ENCODE measurements at regions not wholly inside any gene's neighbourhood (a gene's known extent, or its start where the extent isn't known, plus 50 kb on each side); places are given as distances from the start of the nearest gene placed in this dataset.
"Not testable (repeated sequence)": the region's sequence is repeated elsewhere in the genome, so short reads cannot be mapped to it uniquely, and the experiment has no call there.

DNA sequence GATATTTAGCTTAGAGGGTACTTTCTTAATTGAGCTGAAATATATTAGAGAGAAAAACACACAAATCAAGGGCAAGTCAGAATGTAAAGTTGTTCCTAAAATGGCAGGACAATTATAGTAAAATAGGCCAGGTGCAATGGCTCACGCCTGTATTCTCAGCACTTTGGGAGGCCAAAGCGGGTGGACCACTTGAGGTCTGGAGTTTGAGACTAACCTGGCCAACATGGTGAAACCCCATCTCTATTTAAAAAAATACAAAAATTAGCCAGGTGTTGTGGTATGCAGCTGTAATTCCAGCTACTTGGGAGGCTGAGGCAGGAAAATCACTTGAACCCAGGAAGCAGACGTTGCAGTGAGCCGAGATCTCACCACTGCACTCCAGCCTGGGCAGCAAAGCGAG, 142.9 kb downstream of the GOLGA6L6 start:
- ATAC-seq, H3K9me3 Mint-ChIP-seq, H3K27me3 Mint-ChIP-seq, H3K4me3 Mint-ChIP-seq, H3K36me3 Mint-ChIP-seq, H3K27ac Mint-ChIP-seq, H3K4me1 Mint-ChIP-seq: not testable (repeated sequence)

DNA sequence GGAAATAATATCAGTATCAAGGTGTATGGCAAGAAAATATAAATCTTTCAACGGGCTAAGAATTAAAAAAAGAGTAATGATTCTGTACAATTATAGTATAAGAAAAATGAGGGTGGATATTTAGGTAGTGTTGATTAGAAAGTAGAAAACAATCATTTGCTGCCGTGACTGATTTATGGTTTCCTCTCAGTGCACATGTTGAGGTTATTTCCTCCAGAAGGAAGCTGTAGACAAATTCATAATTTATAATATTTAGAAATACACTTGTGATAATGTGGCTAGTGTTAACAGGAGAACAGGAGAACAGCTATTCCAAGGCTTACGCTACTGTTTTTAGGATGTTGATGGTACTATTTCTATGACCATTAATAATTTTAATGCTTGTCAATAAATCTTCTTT, 153.4 kb downstream of the GOLGA6L6 start:
- not testable (repeated sequence) for ATAC-seq, H3K4me3 Mint-ChIP-seq, H3K36me3 Mint-ChIP-seq, H3K4me1 Mint-ChIP-seq, H3K27me3 Mint-ChIP-seq, H3K27ac Mint-ChIP-seq, H3K9me3 Mint-ChIP-seq

DNA sequence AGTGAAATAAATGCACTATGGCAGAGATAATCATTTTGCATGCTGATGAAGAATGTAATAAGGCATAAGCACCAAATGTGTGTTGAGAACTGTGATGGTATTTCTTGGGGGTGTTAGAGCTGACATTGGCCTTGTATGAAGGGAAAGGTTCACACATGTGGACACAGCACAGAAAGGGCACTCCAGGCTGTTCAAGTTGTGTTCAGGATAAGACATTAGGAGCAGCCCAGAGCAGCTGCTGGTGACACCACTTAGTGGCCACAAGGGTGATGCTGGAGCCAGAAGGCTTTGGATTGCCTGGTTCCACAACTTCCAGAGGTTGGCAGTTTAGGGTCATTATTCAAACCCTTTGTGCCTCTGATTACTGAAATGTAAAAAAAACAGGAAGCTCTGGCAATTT, 155.4 kb downstream of the GOLGA6L6 start:
- ATAC-seq: no peak

DNA sequence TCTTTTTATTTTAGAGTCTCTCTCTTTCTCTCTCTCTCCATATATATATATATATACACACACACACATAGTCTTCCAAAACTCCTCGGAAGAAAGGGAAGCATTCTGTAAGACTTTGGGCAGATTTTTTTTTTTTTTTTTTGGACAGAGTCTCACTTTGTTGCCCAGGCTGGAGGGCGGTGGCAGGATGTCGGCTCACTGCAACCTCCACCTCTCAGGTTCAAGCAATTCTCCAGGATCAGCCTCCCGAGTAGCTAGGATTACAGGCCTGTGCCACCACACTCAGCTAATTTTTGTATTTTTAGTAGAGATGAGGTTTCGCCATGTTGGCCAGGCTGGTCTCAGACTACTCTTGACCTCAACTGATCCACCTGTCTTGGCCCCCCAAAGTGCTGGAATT, 161.4 kb downstream of the GOLGA6L6 start:
- H3K27me3 Mint-ChIP-seq, H3K27ac Mint-ChIP-seq, H3K4me3 Mint-ChIP-seq, ATAC-seq, H3K9me3 Mint-ChIP-seq, H3K4me1 Mint-ChIP-seq, H3K36me3 Mint-ChIP-seq: not testable (repeated sequence)

More for the DNA sequence above, 155.4 kb downstream of the GOLGA6L6 start:
- Mint-ChIP-seq H3K27ac (no peak overlapping the region), H3K9me3 (no peaks in the 10 kb centered on the region), H3K36me3 (no peaks in the 10 kb centered on the region), H3K4me1 (no peaks in the 10 kb centered on the region), H3K27me3 (no peaks in the 10 kb centered on the region), H3K4me3 (no peak overlapping the region)

DNA sequence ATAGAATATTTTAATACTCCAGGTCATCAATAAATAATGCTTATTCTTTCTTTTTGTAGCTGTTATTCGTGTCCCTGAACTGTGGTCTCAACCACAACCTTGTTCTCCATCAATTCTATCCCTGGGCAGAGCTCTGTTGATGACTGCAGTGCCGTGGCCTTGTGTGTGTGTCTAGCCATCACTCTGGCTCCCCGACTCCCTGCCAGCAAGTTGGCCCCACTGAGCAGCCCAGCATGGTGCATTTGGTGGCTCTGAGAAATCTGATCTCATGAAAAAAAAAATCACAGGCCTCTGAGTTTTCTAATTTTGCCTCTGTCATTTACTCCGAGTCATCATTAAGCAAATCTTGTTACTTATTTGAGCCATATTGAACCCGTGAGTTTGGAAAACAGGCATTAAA, 164.7 kb downstream of the GOLGA6L6 start:
- H3K27ac Mint-ChIP-seq: no peak overlapping the region
- H3K4me3 Mint-ChIP-seq: no peak overlapping the region
- no peaks in the 10 kb centered on the region for H3K9me3 Mint-ChIP-seq
- no peaks in the 10 kb centered on the region for H3K27me3 Mint-ChIP-seq
- no peaks in the 10 kb centered on the region for H3K4me1 Mint-ChIP-seq
- H3K36me3 Mint-ChIP-seq: no peaks in the 10 kb centered on the region
- no peak for ATAC-seq

DNA sequence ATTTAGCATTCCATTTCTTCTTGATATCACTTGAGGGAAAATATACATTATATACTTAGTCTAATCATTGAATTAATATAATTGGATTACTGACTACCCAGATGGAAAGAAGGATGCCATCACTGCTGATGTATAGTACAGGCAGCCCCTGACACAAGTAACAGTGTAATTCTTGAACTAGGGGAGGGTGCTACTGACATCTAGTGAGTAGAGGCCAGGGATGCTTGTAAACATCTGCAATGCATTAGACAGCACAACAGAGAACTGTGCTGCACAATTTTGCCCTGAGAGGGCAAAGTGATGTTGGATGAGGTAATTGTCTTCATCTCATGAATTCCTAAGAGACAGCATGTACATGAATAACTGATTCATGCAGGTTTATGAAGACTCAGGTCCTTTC, 169.2 kb downstream of the GOLGA6L6 start:
- not testable (repeated sequence) for H3K27ac Mint-ChIP-seq, H3K4me1 Mint-ChIP-seq, H3K36me3 Mint-ChIP-seq, H3K27me3 Mint-ChIP-seq, H3K9me3 Mint-ChIP-seq, H3K4me3 Mint-ChIP-seq
- peak; percentile 59 for ATAC-seq

DNA sequence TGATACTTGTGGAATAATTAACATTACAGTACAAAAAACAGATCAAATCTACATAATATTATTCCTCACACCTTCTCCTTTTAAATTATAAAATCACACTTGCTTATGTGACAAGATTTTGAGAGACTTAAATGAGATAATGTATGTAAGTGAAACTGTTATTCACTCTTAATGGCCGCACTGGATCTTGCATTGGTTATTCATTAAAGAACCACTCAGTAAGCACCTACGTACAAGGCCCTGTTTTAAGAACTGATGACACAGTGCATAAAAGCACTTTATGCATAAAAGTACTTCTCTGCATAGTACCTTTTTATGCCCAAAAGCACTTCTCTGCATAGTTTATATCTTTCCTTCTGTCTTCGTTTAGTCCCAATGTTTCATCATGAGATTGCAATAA, 172.1 kb downstream of the GOLGA6L6 start:
- H3K4me1 Mint-ChIP-seq: no peaks in the 10 kb centered on the region

DNA sequence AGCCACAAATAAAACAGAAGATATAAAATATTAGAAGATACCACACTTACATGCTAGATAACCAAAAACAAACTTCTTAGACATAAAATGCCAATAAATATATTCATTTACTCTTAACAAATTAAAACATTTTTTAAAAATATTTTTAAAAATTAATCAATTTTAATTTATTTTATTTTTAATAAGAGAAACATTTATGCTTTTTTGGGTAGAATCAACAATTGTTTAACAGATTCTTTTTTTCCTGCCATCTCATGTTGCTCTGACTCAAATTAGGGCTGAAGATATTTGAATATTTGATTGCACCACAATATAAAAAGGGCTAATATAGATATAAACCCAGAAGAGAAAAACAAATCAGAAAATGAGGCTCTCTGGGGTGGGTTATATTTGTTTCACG, 172.6 kb downstream of the GOLGA6L6 start:
- no peak for ATAC-seq
- Mint-ChIP-seq H3K36me3 (no peaks in the 10 kb centered on the region), H3K4me3 (no peak overlapping the region), H3K9me3 (no peaks in the 10 kb centered on the region), H3K4me1 (no peaks in the 10 kb centered on the region), H3K27ac (no peak overlapping the region), H3K27me3 (no peaks in the 10 kb centered on the region)

More for the DNA sequence above, 172.1 kb downstream of the GOLGA6L6 start:
- no peaks in the 10 kb centered on the region for H3K9me3 Mint-ChIP-seq
- H3K27ac Mint-ChIP-seq: no peak overlapping the region
- H3K4me3 Mint-ChIP-seq: no peak overlapping the region
- ATAC-seq: no peak
- H3K36me3 Mint-ChIP-seq: no peaks in the 10 kb centered on the region
- H3K27me3 Mint-ChIP-seq: no peaks in the 10 kb centered on the region

DNA sequence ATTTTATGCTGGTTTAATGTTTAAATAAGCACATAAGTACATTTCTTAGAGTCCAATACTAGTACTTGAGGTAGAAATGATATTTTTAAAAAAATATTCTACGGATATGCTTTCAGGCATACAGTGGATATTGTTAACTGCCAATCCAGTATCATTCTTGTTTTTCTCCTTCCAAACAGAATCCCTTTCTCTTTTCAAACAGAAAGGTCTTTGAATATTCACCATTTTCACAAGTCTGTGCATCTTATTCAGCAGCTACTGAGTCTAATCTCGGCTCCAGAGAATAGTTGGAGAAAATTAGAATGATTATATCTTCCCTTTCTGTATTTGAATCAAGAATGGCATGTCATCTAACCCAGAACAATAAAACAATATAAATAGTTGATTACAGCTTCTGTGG, 174.5 kb downstream of the GOLGA6L6 start:
- Mint-ChIP-seq H3K4me1 (no peaks in the 10 kb centered on the region), H3K27me3 (no peaks in the 10 kb centered on the region), H3K4me3 (no peak overlapping the region), H3K36me3 (no peaks in the 10 kb centered on the region), H3K27ac (no peak overlapping the region), H3K9me3 (no peaks in the 10 kb centered on the region)
- no peak for ATAC-seq

DNA sequence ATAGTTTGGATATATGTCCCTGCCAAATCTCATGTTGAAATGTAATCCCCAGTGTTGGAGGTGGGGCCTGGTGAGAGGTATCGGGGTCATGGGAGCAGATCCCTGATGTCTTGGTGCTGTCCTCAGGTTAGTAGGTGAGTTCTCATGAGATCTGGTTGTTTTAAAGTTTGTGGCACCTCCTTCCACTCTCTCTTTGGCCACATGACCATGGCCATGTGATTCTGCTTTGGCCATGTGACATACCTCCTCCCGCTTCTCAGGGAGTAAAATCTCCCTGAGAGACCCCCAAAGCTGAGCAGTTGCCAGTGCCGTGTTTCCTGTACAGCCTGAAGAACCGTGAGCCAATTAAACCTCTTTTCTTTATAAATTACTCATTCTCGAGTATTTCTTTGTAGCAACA, 178.0 kb downstream of the GOLGA6L6 start:
- not testable (repeated sequence) for H3K27me3 Mint-ChIP-seq, H3K4me1 Mint-ChIP-seq, H3K36me3 Mint-ChIP-seq, H3K9me3 Mint-ChIP-seq, ATAC-seq, H3K4me3 Mint-ChIP-seq, H3K27ac Mint-ChIP-seq

DNA sequence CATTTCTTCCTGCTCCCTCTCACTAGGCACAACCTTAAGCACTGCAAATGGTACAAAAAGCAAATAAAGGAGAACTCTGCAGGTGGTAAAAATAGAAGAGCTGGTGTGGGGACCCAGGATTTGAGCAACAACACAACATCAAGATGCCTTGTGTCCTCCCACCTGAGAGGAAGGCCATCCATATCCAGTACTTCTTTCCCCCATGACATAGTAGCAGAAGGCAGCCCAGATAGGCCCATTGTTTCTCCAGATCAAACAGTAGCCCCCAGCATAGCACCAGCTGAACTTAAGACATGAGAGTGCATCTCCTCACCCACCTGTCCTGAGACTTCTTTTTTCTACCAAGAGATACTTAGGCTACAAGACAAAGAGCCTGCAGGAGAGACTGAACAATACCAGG, 180.5 kb downstream of the GOLGA6L6 start:
- peaks cover 13% of the 10 kb centered on the region for H3K27me3 Mint-ChIP-seq
- H3K4me1 Mint-ChIP-seq: peaks cover 5% of the 10 kb centered on the region
- ATAC-seq: no peak
- no peaks in the 10 kb centered on the region for H3K9me3 Mint-ChIP-seq
- no peak overlapping the region for H3K4me3 Mint-ChIP-seq
- no peak overlapping the region for H3K27ac Mint-ChIP-seq
- no peaks in the 10 kb centered on the region for H3K36me3 Mint-ChIP-seq

DNA sequence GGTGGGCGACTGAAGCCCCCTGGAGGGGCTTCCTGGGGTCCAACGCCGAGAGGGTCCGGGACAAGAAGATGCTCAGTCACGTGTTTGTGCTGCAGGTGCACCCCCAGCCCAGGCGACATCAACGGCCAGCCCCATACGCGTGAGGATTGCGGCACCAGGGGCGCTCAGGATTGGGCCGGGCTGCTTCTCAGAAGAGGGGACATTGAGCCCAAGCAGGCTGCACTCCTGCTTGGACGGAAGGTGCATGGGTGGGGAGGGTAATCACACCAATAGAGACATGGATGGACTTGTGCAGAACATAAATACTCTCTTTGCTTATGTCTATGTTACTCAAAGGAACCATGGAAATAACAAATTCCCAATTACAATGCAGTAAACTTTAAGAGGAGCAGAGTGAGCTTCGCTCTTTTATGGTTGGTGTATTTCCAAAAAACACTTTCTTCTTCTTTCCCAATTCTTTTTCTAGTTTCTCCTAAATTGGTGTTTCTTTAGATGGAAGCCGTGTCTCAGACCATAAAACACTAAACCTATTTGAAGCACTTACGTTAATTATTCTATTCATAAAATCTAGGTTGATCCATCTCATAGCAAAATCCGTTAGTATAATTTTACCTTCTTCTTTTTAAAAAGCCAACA, 182.7 kb downstream of the GOLGA6L6 start:
- Mint-ChIP-seq H3K27ac (no peak overlapping the region), H3K27me3 (peaks cover 13% of the 10 kb centered on the region), H3K4me1 (peaks cover 5% of the 10 kb centered on the region), H3K36me3 (no peaks in the 10 kb centered on the region), H3K4me3 (no peak overlapping the region), H3K9me3 (no peaks in the 10 kb centered on the region)
- ATAC-seq: no peak

DNA sequence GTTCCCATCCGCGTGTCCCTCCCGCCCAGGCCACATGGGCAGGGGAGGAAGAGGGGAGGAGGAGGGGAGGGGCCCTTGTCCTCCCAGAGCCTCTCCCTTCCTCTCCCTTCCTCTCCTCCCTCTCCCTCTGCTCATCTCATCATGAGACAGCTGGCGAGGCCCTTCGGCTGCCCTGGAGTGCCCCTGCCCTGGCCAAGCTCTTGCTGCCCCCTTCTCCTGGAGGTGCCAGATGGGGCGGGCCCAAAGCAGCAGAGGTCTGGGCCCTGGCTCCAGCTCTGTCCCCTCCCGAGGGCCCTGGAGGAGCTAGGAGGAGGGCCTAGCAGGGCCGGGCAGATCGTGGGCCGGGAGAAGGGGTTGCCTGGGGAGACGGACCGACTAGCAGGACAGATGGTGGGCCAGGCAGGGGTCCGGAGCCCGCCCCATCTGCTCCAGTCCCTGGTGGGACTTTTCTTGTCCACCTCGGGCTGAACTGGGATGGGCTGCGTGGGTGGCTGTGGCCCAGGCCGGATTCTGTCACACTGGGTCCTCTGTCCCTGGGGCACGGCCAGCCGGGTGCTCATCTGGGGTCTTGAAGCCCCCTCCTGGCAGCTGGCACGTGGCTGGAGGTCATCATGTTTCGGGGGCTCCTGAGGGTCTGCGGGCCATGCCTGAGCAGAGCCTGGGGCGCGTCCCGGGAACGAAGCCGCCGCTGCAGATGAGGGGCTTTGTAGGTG, 183.4 kb downstream of the GOLGA6L6 start:
- peaks cover 13% of the 10 kb centered on the region for H3K27me3 Mint-ChIP-seq
- no peaks in the 10 kb centered on the region for H3K9me3 Mint-ChIP-seq
- peak; percentile 2 for ATAC-seq
- H3K4me3 Mint-ChIP-seq: no peak overlapping the region
- H3K27ac Mint-ChIP-seq: no peak overlapping the region
- H3K36me3 Mint-ChIP-seq: no peaks in the 10 kb centered on the region
- H3K4me1 Mint-ChIP-seq: peaks cover 5% of the 10 kb centered on the region

DNA sequence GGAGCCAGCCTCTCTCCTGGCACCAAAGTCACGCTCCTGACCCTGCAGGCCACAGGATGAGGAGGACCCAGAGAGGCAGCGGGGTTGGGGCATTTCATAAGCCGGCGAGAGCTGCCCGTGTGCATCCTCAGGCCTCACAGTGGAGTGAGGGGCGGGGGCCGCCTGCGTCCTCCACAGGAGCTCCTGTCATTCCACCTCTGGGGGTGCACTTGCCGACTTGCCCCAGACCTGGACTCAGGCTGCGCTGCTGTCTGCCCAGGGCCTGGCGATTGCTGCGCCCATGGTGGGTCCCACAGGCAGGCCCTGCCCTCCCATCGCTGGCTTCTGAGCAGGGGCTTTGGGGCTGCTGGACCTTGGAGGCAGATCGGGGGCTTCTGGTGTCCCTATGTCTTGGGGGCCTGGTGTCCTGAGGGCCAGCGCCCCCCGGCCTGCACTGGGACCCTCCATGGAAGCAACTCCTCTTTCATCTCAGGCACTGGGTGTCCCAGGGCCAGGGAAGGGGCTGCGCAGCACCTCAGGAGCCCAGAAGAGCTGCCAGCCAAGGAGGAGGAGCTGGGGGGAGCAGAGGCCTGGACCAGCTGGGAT, 184.0 kb downstream of the GOLGA6L6 start:
- H3K27ac Mint-ChIP-seq: no peak overlapping the region
- H3K36me3 Mint-ChIP-seq: no peaks in the 10 kb centered on the region
- H3K27me3 Mint-ChIP-seq: peaks cover 13% of the 10 kb centered on the region
- ATAC-seq: peak; percentile 1
- H3K4me3 Mint-ChIP-seq: no peak overlapping the region
- peaks cover 5% of the 10 kb centered on the region for H3K4me1 Mint-ChIP-seq
- H3K9me3 Mint-ChIP-seq: no peaks in the 10 kb centered on the region

DNA sequence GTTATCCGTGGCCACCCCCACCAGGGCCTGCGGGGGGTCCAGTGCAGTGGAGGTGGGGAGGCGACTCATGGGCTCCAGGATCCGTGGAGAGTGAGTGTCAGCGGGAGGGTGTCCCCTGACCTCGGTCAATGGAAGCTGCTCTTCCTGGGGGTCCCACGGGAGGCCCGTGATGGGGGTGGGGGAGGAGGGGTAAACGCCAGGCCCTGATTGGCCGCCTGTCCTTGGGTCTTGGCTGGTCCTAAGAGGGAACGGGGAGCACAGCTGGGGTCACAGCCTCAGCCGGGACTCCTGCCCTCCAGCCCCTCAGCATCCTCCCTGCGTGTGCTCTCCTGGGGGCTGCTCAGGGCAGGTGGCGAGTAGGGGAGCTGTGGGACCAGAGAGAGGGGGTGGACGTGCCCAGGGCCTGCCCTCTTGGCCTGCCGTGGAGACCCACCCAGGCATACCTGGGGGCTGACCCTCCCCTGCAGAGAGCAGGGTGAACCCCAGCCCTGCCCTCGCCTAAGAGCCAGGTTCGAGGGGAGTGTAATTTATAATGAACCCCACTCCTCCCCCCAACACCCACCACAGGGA, 184.6 kb downstream of the GOLGA6L6 start:
- Mint-ChIP-seq H3K9me3 (no peaks in the 10 kb centered on the region), H3K27ac (no peak overlapping the region), H3K36me3 (no peaks in the 10 kb centered on the region), H3K4me3 (no peak overlapping the region), H3K4me1 (peaks cover 5% of the 10 kb centered on the region), H3K27me3 (peaks cover 13% of the 10 kb centered on the region)
- ATAC-seq: peak; percentile 40

DNA sequence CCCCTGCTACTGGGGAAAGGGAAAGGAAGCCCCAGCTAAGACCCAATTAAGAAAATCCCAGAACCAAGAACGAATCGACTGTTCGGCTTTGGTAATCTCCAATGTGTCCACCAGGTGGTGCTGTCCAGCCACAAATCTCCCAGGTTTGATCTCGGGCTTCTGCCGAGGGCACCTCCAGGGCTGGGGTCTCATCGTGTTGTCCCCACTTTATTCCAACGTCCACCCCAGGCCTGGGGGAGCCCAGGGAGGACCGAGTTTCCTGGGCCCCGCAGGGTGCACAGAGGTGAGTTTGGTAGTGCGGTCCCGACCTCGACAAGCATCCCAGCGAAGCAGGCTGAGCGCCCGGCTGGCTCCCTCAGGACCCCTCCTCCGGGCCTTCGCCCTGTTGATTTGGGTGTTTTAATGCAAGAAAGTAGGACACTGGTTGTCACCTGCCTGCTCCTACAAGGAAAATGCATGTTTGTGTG, 185.1 kb downstream of the GOLGA6L6 start:
- Mint-ChIP-seq H3K27ac (no peak overlapping the region), H3K4me1 (peaks cover 5% of the 10 kb centered on the region), H3K36me3 (no peaks in the 10 kb centered on the region), H3K4me3 (no peak overlapping the region), H3K9me3 (no peaks in the 10 kb centered on the region), H3K27me3 (peaks cover 14% of the 10 kb centered on the region)
- ATAC-seq: peak; percentile 24

Measured in stimulated activated memory B cell treated with anti-CD40 and anti-IgM and Interleukin-4, amounts not matched to agents 10 μg/mL and 1 μg/mL and 100 μg/mL, for 72 hours (primary cell).